ENCODE measurements at regions not wholly inside any gene's neighbourhood (a gene's known extent, or its start where the extent isn't known, plus 50 kb on each side); places are given as distances from the start of the nearest gene placed in this dataset.
"Not testable (repeated sequence)": the region's sequence is repeated elsewhere in the genome, so short reads cannot be mapped to it uniquely, and the experiment has no call there.

- DNase-seq, result no peak
Observed at GRCh38 chr7:23887660-23888059, 177.6 kb downstream of the STK31 start.

- no peak for DNase-seq
Observed at GRCh38 chr7:23888958-23889357, 178.9 kb downstream of the STK31 start.

- DNase-seq, result no peak
Observed at GRCh38 chr7:23889566-23889965, 179.5 kb downstream of the STK31 start.

- no peak for DNase-seq
Observed at GRCh38 chr7:23892019-23892418, 182.0 kb downstream of the STK31 start.

- no peak for DNase-seq
Observed at GRCh38 chr7:23893176-23893941, 183.3 kb downstream of the STK31 start.

- DNase-seq, result peak; percentile 1 to 7
Observed at GRCh38 chr7:23893942-23894891, 184.2 kb downstream of the STK31 start.

- no peak for DNase-seq
Observed at GRCh38 chr7:23894892-23895569, 185.0 kb downstream of the STK31 start.

GRCh38 chr7:23895666-23896096, 185.7 kb downstream of the STK31 start:
- no peak for DNase-seq

GRCh38 chr7:23898619-23899018, 188.6 kb downstream of the STK31 start:
- no peak for DNase-seq

- DNase-seq, result not testable (repeated sequence)
Observed at GRCh38 chr7:23904901-23905300, 194.9 kb downstream of the STK31 start.

- DNase-seq, result no peak
Observed at GRCh38 chr7:23907012-23907411, 197.0 kb downstream of the STK31 start.

GRCh38 chr7:23909426-23909825, 199.4 kb downstream of the STK31 start:
- no peak for DNase-seq

GRCh38 chr7:23912065-23912464, 202.0 kb downstream of the STK31 start:
- DNase-seq, result no peak

GRCh38 chr7:23913016-23913415, 203.0 kb downstream of the STK31 start:
- no peak for DNase-seq

- no peak for DNase-seq
Observed at GRCh38 chr7:23915236-23915635, 205.2 kb downstream of the STK31 start.

- no peak for DNase-seq
Observed at GRCh38 chr7:23918286-23918685, 208.3 kb downstream of the STK31 start.

GRCh38 chr7:23918856-23919255, 208.8 kb downstream of the STK31 start:
- no peak for DNase-seq

- no peak for DNase-seq
Observed at GRCh38 chr7:23925088-23925487, 215.1 kb downstream of the STK31 start.

- no peak for DNase-seq
Observed at GRCh38 chr7:23927709-23928417, 217.8 kb downstream of the STK31 start.

GRCh38 chr7:23928418-23928775, 218.4 kb downstream of the STK31 start:
- no peak for DNase-seq

GRCh38 chr7:23930312-23930711, 220.3 kb downstream of the STK31 start:
- no peak for DNase-seq

- DNase-seq, result no peak
Observed at GRCh38 chr7:23931633-23932032, 221.6 kb downstream of the STK31 start.

GRCh38 chr7:23938215-23938614, 228.2 kb downstream of the STK31 start:
- no peak for DNase-seq

Data from activated CD4-positive, alpha-beta T cell treated with anti-CD3 and anti-CD28 coated beads for 4 hours (primary cell).